ENCODE measurements at regions not wholly inside any gene's neighbourhood (a gene's known extent, or its start where the extent isn't known, plus 50 kb on each side); places are given as distances from the start of the nearest gene placed in this dataset.
"Not testable (repeated sequence)": the region's sequence is repeated elsewhere in the genome, so short reads cannot be mapped to it uniquely, and the experiment has no call there.

DNA sequence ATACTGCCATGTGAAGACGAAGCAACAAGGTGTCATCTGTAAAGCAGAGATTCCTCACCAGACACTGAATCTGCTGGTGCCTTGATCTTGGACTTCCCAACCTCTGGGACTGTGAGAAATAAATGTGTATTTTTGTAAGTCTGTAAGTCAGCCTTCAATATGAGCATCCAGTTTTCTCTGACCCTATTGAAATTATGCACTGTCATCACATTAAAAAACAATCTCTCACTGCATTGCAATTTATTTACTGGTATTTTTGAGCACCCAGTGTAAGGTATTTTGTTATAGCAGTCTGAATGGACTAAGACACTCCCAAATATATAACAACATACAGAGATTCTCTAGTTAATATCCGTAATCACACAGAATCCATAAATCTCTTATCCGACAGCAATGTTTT lies 77.5 kb upstream of the CDK6 start:
- DNase-seq = no peak

DNA sequence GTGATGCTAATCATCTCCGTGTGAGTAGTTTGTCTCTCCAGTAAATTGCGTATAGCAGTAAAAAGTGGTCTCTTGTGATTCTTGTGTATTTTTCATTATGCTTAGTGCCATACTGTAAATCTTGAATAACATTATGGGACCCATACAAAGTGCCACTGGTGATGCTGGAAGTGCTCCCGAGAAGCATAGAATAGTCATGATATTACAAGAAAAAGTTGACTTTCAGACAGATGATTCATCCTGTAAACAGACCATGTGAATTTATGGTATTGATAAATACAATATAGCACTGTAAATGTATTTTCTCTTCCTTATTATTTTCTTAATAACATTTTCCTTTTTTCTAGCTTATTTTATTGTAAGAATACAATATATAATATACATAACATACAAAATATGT lies 74.6 kb upstream of the CDK6 start:
- no peak for DNase-seq

DNA sequence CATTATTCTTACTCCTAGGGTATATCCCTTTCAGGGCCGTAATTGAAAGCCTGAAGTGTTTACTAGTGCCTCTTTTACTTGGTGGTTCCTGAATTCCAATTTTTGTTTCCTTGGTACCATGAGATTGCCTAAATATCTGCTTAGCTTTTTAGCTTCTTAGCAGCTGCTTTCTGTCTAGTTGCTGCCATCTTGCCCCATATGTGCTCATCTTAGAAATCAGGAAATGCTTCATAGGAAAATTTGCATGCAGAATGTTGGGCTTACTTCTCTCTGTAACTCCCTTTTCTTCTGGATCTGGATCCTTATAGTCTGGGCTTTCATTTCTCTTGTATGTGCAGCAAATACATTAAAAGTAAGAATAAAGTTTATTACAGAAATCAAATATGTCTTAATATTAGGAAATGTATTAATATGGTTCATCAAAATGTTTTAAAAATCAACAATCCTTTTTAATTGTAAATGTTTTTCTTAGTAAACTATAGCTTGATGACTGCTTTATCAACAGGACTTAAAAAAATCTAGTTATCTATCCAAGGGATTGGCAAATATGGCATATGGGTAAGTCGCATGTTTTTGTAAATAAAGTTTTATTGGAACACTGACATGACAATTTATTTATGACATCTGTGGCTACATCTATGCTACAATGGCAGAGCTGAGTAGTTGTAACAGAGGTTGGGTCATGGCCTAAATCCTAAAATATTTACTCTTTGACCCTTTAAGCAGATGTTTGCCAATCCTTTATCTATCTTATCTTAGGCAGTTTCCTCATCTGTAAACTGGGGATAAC lies 73.5 kb upstream of the CDK6 start:
- no peak for DNase-seq

DNA sequence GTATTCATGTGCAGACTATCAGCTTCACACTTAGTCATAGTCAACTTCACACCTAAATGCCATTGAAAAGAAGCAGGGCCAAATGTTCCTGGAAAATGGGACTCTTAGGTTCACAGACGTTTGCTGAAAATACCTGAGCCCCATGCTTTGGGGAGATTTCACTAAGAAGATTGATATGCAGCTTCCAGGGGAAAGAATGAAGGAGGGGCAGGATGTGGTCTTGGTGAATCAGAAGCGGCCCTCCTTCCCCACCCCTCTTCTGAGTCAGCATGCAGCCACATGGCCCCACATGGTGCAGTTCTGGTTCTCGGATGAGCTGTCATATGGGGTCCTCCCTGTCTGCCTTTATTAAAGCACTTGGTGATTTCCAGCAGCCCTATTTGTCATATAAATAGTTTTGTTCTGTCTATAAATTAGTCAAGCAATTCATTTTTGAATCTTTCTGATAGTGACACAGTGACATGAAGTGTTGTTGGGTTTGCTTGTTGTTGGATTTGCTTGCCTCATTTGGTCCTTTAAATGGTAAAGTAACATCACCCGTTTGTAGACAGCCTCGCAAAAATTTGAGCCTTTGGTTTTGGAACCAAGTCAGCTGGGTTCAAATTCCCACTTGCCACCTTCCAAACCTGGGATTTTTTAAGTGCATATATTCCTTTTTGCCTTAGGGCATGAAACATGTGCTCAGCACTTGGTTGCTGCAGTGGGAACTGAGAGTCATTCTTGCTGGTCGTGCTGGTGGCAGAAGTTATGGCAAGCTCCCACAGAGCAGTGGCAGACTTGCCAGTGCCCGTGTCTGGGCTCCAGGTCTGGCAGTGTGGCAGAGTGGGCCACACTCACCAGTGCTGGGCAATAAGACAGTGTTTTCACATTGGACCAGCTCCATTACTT lies 68.1 kb upstream of the CDK6 start:
- peak; percentile 96 for DNase-seq

DNA sequence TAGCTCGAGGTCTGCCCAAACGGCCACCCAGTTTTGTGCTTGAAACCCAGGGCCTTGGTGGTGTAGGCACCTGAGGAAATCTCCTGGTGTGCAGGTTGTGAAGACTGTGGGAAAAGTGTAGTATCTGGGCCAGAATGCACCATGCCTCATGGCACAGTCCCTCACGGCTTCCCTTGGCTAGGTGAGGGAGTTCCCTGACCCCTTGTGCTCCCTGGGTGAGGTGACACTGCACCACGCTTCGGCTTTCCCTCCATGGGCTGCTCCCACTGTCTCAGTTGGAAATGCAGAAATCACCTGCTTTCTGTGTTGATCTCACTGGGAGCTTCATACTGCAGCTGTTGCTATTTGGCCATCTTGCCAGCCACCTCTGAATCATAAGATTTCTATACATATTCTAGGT lies 62.4 kb upstream of the CDK6 start:
- no peak for DNase-seq

DNA sequence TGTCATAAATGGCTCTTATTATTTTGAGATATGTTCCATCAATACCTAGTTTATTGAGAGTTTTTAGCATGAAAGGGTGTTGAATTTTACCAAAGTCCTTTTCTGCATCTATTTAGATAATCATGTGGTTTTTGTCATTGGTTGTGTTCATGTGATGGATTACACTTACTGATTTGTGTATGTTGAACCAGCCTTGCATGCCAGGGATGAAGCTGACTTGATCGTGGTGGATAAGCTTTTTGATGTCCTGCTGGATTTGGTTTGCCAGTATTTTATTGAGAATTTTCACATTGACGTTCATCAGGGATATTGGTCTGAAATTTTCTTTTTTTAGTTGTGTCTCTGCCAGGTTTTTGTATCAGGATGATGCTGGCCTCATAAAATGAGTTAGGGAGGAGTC lies 58.5 kb upstream of the CDK6 start:
- DNase-seq = not testable (repeated sequence)

DNA sequence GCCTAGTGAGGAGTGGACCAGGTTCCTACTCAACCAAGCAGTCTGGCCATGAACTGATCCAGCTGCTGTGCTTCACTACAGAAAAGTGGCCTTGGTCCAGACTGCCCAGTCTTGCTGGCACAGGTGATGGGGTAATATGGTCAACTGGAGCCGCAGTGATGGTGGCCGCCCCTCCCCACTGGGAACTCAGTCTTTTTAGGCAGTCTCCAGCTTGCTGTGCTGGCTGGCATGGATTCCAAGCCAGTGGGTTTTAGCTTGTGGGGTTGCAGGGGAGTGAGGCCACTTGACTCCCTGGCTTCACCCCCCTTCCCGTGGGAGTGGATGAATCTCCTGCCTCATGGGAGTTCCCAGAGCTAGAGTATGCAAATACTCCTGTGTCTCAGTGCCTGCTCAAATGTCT lies 52.7 kb upstream of the CDK6 start:
- DNase-seq = no peak

Measured in NCI-H226 (cell line).